Effector memory CD4-positive, alpha-beta T cell (primary cell): ENCODE measurements at regions not wholly inside any gene's neighbourhood (a gene's known extent, or its start where the extent isn't known, plus 50 kb on each side); places are given as distances from the start of the nearest gene placed in this dataset.
"Not testable (repeated sequence)": the region's sequence is repeated elsewhere in the genome, so short reads cannot be mapped to it uniquely, and the experiment has no call there.

Source experiments
- DNase-seq, 3 donors: peaks; one replicate each; pipeline ENCODE4 v3.0.0-alpha.2; 2020
- H3K27ac ChIP-seq: 2 replicates; pipeline ENCODE4 v1.7.0; 2013; ENCODE audit warnings: mild to moderate bottlenecking, low read length, moderate library complexity; ENCODE audit not compliant: insufficient read depth, poor library complexity, severe bottlenecking
- H3K27me3 ChIP-seq: replicated peaks from 2 replicates; pipeline ENCODE4 v1.7.0; 2013; ENCODE audit warnings: mild to moderate bottlenecking, low read length; ENCODE audit not compliant: insufficient read depth, control insufficient read depth, poor library complexity, severe bottlenecking
- H3K36me3 ChIP-seq: 2 replicates; pipeline ENCODE4 v1.7.0; 2013; ENCODE audit warnings: mild to moderate bottlenecking, low read length, moderate library complexity; ENCODE audit not compliant: control insufficient read depth, insufficient read depth
- H3K4me1 ChIP-seq: 2 replicates; pipeline ENCODE4 v1.7.0; 2013; ENCODE audit warnings: low read length, mild to moderate bottlenecking; ENCODE audit not compliant: control insufficient read depth, insufficient read depth, poor library complexity, severe bottlenecking
- H3K4me3 ChIP-seq: 2 replicates; pipeline ENCODE4 v1.7.0; 2013; ENCODE audit warnings: low read length, low read depth, mild to moderate bottlenecking; ENCODE audit not compliant: insufficient read depth, poor library complexity, severe bottlenecking
- H3K9me3 ChIP-seq: 2 replicates; pipeline ENCODE4 v1.7.0; 2013; ENCODE audit warnings: mild to moderate bottlenecking, low read length, moderate library complexity; ENCODE audit not compliant: control insufficient read depth

DNA sequence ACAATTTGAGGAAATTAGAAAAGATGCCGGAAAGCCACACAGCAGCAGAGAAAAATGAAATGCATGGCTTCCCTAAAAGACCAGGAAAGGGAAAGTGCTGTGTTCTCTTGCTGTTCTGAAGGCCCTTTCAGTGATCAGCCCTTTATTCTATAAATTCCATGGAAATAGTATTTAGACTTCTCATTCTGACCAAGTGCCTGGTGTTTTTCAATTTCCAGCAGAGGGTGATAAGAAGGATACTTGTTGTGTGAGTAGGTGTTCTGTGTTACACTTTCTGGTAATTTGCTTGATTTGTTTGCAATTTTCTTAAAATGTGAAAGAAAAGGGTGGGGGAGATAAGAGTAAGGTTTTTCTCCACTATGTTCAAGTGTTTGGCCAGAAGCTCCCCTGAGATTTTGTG, 504.5 kb downstream of the IRS1 start:
- H3K4me3 ChIP-seq, result no peak overlapping the region
- no peaks in the 10 kb centered on the region for H3K4me1 ChIP-seq
- no peaks in the 10 kb centered on the region for H3K36me3 ChIP-seq
- no peak for DNase-seq
- no peak overlapping the region for H3K27ac ChIP-seq
- H3K27me3 ChIP-seq, result no peaks in the 10 kb centered on the region
- H3K9me3 ChIP-seq, result no peaks in the 10 kb centered on the region

DNA sequence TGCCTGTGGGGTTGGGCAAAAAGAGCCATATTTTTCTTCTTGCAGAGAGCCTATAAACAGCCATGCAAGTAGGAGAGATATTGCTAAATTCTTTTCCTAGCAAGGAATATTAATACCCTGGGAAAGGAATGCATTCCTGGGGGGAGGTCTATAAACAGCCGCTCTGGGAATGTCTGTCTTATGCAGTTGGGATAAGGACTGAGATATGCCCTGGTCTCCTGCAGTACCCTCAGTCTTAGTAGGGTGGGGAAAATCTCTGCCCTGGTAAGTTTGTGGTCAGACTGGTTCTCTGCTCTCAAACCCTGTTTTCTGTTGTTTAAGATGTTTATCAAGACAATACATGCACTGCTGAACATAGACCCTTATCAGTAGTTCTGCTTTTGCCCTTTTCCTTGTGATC, 508.3 kb downstream of the IRS1 start:
- not testable (repeated sequence) for H3K9me3 ChIP-seq, H3K36me3 ChIP-seq, DNase-seq, H3K27ac ChIP-seq, H3K4me1 ChIP-seq, H3K27me3 ChIP-seq, H3K4me3 ChIP-seq

DNA sequence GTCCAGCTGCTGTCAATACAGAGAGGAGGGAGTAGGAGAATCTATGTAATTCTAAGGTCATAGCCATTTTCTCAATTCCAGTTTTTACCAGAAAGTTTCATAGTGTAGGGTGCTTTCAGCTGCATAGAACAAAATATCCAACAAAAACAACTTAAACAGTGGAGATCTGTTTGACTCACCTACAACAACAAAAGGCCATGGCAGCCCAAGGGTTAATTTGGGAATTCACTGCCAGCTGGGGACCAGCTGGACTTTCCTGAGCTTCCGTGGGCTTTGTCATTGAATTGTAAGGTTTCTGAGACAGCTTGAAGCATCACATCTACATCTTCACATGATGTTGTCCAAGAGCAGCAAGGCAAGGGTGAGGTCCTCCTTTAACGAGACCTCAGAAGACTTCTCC, 512.7 kb downstream of the IRS1 start:
- Histone ChIP-seq H3K4me3 (no peak overlapping the region), H3K4me1 (no peaks in the 10 kb centered on the region), H3K27ac (no peak overlapping the region), H3K27me3 (no peaks in the 10 kb centered on the region), H3K9me3 (no peaks in the 10 kb centered on the region), H3K36me3 (no peaks in the 10 kb centered on the region)
- no peak for DNase-seq

DNA sequence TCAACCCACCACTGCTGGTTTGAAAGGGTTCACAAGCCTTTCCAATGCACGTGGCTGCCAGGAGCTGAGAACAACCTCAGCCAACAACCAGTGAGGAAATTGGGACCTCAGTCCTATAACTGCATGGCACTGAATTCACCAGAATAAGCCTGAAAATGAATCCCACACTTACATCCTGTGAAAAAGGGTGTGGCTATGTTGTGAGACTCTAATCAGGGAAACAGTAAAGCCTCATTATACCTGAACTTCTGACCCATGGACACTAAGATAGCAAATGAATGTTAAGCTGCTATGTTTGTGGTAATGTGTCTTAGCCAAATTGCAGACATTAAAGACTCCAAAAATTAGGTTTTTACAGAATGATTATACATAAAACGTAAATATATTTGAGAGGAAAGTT, 515.8 kb downstream of the IRS1 start:
- Histone ChIP-seq H3K4me1 (no peaks in the 10 kb centered on the region), H3K4me3 (no peak overlapping the region), H3K9me3 (no peaks in the 10 kb centered on the region), H3K36me3 (no peaks in the 10 kb centered on the region), H3K27ac (no peak overlapping the region), H3K27me3 (no peaks in the 10 kb centered on the region)
- no peak for DNase-seq

DNA sequence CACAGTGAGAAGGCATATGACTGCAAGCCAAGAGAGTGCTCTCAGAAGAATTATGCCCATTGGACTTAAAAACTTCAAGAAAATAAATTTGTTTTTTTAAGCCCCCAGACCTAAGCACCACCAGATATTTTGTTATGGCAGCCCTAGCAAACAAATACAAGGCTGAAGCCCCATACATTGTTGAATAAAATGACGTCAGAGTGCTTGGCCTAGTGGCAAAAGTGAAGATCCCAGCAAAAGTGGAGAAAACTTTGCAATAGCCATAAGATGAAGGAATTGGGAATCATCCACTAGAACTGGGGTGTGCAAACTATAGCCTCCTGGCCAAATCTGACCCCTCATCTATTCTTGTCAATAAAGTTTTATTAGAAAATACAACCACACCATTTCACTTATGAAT, 517.5 kb downstream of the IRS1 start:
- H3K4me1 ChIP-seq, result no peaks in the 10 kb centered on the region
- H3K9me3 ChIP-seq, result no peaks in the 10 kb centered on the region
- H3K36me3 ChIP-seq, result no peaks in the 10 kb centered on the region
- H3K4me3 ChIP-seq, result no peak overlapping the region
- H3K27ac ChIP-seq, result no peak overlapping the region
- no peaks in the 10 kb centered on the region for H3K27me3 ChIP-seq
- DNase-seq, result no peak

DNA sequence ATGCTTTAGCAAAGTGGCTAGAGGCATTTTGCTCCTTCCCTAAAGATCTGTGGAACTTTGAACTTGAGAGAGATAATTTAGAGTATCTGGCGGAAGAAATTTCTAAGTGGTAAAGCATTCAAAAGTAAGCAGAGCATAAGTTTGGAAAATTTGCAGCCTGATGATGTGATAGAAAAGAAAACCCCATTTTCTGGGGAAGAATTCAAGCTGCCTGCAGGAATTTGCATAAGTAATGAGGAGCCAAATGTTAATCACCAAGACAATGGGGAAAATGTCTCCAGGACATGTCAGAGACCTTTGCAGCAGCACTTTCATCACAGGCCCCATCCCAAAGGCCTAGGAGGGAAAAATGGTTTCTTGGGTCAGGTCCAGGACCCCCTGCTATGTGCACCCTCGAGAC, 519.5 kb downstream of the IRS1 start:
- not testable (repeated sequence) for H3K9me3 ChIP-seq

DNA sequence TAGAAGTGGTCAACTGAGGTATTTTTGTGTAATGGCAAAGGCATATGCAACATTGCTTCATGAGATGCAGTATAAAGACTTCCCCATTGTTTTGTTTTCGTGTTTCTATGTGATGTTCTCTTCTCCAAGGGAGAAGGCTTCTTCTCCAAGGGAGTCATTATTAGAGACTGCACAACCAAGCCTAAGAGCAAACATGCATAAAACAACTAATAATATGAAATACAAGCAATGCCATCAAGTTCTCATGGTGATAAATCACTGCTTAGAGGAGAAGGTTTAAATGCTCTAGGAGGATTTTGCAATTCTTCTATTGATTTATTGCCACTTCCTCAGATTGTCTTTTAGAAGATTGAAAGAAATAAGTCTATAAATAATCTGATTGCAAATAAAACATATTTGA, 524.4 kb downstream of the IRS1 start:
- Histone ChIP-seq H3K36me3 (no peaks in the 10 kb centered on the region), H3K27ac (no peak overlapping the region), H3K27me3 (no peaks in the 10 kb centered on the region), H3K9me3 (no peaks in the 10 kb centered on the region), H3K4me1 (no peaks in the 10 kb centered on the region), H3K4me3 (no peak overlapping the region)
- no peak for DNase-seq

More for the DNA sequence above, 519.5 kb downstream of the IRS1 start:
- H3K27ac ChIP-seq, H3K36me3 ChIP-seq, H3K4me1 ChIP-seq, DNase-seq, H3K27me3 ChIP-seq, H3K4me3 ChIP-seq: not testable (repeated sequence)

DNA sequence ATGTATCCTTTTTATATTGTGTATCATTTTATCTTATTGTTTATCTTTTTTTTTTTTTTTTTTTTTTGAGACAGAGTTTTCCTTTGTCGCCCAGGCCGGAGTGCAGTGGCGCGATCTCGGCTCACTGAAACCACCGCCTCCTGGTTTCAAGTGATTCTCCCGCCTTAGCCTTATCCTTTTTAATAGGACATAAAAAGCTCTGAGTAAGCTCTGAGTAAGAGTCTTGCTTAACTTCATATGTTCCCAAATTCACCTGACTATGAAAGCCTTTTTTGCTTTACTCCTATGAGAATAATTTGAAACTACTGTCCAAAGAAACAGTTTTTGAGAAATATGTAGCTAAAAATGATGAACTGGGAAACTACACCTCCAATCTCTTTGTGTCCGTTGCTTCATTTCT, 525.5 kb downstream of the IRS1 start:
- DNase-seq, result no peak
- no peaks in the 10 kb centered on the region for H3K4me1 ChIP-seq
- H3K4me3 ChIP-seq, result no peak overlapping the region
- H3K27ac ChIP-seq, result no peak overlapping the region
- H3K9me3 ChIP-seq, result no peaks in the 10 kb centered on the region
- no peaks in the 10 kb centered on the region for H3K27me3 ChIP-seq
- H3K36me3 ChIP-seq, result no peaks in the 10 kb centered on the region

DNA sequence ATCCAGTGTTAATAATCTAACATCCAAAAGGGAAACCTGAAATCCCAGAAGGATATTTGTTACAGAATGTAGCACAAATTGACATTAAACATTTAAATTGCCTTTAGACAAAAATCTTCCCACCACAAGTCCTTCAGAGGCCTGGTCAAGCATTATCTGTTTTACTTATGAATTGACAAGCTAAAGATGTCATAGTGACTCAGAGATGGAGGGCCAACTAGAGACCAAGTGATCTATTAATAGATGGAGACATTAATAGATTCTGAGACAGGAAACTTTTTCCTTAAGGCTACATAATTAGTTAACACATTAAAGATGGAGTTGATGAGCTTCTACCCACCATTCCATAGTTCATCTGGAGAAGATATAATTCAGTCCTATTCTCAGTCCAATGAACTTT, 526.2 kb downstream of the IRS1 start:
- Histone ChIP-seq H3K4me3 (no peak overlapping the region), H3K27me3 (no peaks in the 10 kb centered on the region), H3K4me1 (no peaks in the 10 kb centered on the region), H3K27ac (no peak overlapping the region), H3K36me3 (no peaks in the 10 kb centered on the region), H3K9me3 (no peaks in the 10 kb centered on the region)
- DNase-seq, result no peak

DNA sequence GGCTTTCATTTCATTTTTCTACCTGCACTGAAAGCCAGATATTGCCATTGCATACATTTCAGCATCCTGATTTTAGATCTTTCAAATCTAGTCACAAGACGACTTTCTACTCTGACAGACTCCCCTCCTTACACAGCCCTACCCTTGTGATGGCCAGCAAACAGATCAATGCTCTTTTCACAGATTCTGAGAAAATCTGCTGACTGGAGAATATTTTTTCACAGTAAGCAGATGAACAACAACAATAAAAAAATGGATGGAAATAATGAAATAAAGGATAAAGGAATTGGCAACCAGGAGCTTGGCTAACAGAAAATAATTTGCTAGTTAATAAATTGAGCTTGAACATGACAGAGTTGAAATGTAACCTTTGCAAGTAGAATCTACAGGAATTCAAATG, 527.2 kb downstream of the IRS1 start:
- Histone ChIP-seq H3K27me3 (no peaks in the 10 kb centered on the region), H3K9me3 (no peaks in the 10 kb centered on the region), H3K4me3 (no peak overlapping the region), H3K36me3 (no peaks in the 10 kb centered on the region), H3K4me1 (no peaks in the 10 kb centered on the region), H3K27ac (no peak overlapping the region)
- no peak for DNase-seq
